ENCODE measurements at regions not wholly inside any gene's neighbourhood (a gene's known extent, or its start where the extent isn't known, plus 50 kb on each side); places are given as distances from the start of the nearest gene placed in this dataset.
"Not testable (repeated sequence)": the region's sequence is repeated elsewhere in the genome, so short reads cannot be mapped to it uniquely, and the experiment has no call there.

- no peaks in the 10 kb centered on the region for H3K36me3 ChIP-seq (ENCODE audit: low read depth, missing control alignments)
Observed at GRCh38 chr14:52182853-52183252, 84.6 kb upstream of the PTGDR start.

DNA sequence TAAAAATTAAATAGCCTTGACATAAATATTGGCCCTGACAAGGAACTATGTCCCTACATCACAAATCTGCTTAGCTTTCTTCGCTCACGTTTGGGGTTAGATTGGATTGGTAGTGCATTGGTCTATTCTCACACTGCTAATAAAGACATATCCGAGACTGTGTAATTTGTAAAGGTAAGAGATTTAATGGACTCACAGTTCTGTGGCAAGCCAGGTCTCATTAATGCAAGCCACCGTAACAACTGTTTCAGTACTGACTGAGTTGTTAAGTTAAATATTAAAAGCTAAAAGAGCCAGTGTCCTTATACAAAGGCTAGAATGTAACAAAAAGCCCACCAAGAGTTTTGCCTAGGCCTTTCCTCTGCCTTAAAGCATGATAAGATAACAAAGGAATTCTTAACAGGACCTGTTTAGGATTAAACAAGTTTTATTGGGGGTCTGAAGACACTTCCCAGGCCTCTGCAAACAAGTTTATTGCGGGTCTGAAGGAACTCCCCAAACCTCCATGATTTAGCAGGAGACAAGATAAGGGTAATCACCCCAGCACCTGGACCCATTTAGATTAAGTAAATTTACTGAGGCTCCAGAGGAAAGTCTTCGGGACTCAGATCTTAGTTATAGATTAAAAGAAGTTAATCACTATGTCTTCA, 88.2 kb upstream of the PTGDR start:
- no peaks in the 10 kb centered on the region for H3K9me3 ChIP-seq
- no peak overlapping the region for H3K27ac ChIP-seq
- no peaks in the 10 kb centered on the region for H3K4me1 ChIP-seq
- H3K4me3 ChIP-seq: no peak overlapping the region
- no peaks in the 10 kb centered on the region for H3K27me3 ChIP-seq
- no peak for TF ChIP-seq POLR2A (IDR thresholded peaks at IDR 0.05)
- no peak for TF ChIP-seq CTCF (IDR thresholded peaks at IDR 0.05)
- DNase-seq: no peak
- intact Hi-C loops (cut with DNase I; ENCODE audit: low total_unique reads): no loop called here
- no peaks in the 10 kb centered on the region for H3K36me3 ChIP-seq (ENCODE audit: low read depth, missing control alignments)
- WGBS, 2 donors: 67 to 77% methylated on average over 6 of the region's 6 CpGs

More at GRCh38 chr14:52182853-52183252, 84.6 kb upstream of the PTGDR start:
- Histone ChIP-seq H3K27ac (no peak overlapping the region), H3K9me3 (no peaks in the 10 kb centered on the region), H3K27me3 (no peaks in the 10 kb centered on the region), H3K4me3 (no peak overlapping the region), H3K4me1 (no peaks in the 10 kb centered on the region)
- WGBS, 2 donors: 67 to 72% methylated on average over 2 of the region's 2 CpGs
- intact Hi-C loops (cut with DNase I; ENCODE audit: low total_unique reads): no loop called here
- TF ChIP-seq POLR2A (IDR thresholded peaks at IDR 0.05) (no peak), CTCF (IDR thresholded peaks at IDR 0.05) (no peak)
- DNase-seq: no peak

DNA sequence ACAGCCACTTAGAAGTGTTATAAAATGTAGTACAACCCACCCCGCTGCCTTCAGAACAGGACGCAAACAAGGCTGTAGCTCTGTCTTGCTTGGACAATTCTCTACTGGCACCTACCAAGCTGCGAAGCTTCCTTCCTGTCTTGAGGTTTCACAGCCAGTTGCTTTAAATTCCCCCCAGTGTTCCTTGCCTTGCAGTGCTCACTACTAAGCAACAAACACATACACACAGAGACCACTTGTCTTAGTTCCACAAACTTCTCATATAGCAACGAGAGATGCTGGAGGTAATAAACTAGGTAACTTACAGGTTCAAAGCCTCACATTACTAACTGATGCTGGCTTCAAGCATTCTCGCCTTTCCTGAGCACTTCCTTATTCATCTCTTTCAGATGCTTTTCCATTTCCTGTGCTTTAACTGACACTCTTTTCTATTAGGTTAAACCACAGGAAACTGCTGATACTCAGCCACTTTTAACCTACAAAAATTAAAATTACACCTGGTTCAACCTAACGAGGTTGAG, 91.5 kb upstream of the PTGDR start:
- H3K4me1 ChIP-seq: no peaks in the 10 kb centered on the region
- DNase-seq: no peak
- no peak overlapping the region for H3K27ac ChIP-seq
- no peak for TF ChIP-seq CTCF (IDR thresholded peaks at IDR 0.05)
- TF ChIP-seq POLR2A (IDR thresholded peaks at IDR 0.05): no peak
- WGBS, 2 donors: 71 to 73% methylated on average over 6 of the region's 6 CpGs
- intact Hi-C loops (cut with DNase I; ENCODE audit: low total_unique reads): no loop called here
- H3K27me3 ChIP-seq: no peaks in the 10 kb centered on the region
- no peaks in the 10 kb centered on the region for H3K36me3 ChIP-seq (ENCODE audit: low read depth, missing control alignments)
- H3K9me3 ChIP-seq: no peaks in the 10 kb centered on the region
- no peak overlapping the region for H3K4me3 ChIP-seq

GRCh38 chr14:52171932-52172331, 95.6 kb upstream of the PTGDR start:
- H3K4me3 ChIP-seq; H3K9me3 ChIP-seq; H3K27me3 ChIP-seq; DNase-seq; H3K27ac ChIP-seq; intact Hi-C loops (cut with DNase I; ENCODE audit: low total_unique reads); H3K4me1 ChIP-seq; H3K36me3 ChIP-seq (ENCODE audit: low read depth, missing control alignments): not testable (repeated sequence)
- WGBS, 2 donors: 68 to 100% methylated on average over 1 of the region's 1 CpG

DNA sequence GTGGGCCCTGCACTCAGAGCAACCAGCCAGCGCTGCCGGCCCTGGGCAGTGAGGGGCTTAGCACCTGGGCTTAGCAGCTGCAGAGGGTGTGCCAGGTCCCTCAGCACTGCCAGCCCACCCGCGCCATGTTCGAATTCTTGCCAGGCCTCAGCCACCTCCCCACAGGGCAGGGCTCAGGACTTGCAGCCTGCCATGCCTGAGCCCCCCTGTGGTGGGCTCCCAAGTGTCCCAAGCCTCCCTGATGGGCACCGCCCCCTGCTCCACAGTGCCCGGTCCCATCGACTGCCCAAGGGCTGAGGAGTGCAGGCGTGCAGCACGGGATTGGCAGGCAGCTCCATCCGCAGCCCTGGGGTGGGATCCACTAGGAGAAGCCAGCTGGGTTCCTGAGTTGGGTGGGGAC, 98.0 kb upstream of the NID2 start:
- Histone ChIP-seq H3K4me3 (no peak overlapping the region), H3K9me3 (no peaks in the 10 kb centered on the region), H3K27ac (no peak overlapping the region), H3K4me1 (no peaks in the 10 kb centered on the region), H3K36me3 (ENCODE audit: low read depth, missing control alignments) (no peaks in the 10 kb centered on the region), H3K27me3 (no peaks in the 10 kb centered on the region)
- TF ChIP-seq POLR2A (IDR thresholded peaks at IDR 0.05): no peak
- no peak for TF ChIP-seq CTCF (IDR thresholded peaks at IDR 0.05)
- intact Hi-C loops (cut with DNase I; ENCODE audit: low total_unique reads): no loop called here
- DNase-seq: no peak
- 84 to 93% methylated on average over 8 to 9 of the region's 11 CpGs for WGBS, 2 donors
